Stimulated activated naive CD8-positive, alpha-beta T cell treated with anti-CD3 and anti-CD28 coated beads, Interleukin-15, amount 100 ng/mL, for 72 hours (primary cell): ENCODE measurements at regions not wholly inside any gene's neighbourhood (a gene's known extent, or its start where the extent isn't known, plus 50 kb on each side); places are given as distances from the start of the nearest gene placed in this dataset.
"Not testable (repeated sequence)": the region's sequence is repeated elsewhere in the genome, so short reads cannot be mapped to it uniquely, and the experiment has no call there.

Experiments used
- ATAC-seq: fragments of 150-1000 bp; cut with Tn5 transposase; 2 replicates; pipeline ENCODE4 v1.10.0; 2021; ENCODE audit warnings: mild to moderate bottlenecking, moderate library complexity
- DNase-seq, 2 donors: peaks; one replicate each; pipeline ENCODE4 v3.0.0; 2021 to 2022
- H3K27ac Mint-ChIP-seq, 2 donors: one replicate each; pipeline ENCODE4 v1.8.0; 2022; ENCODE audit warnings: mild to moderate bottlenecking in 2 of 2, mixed read lengths in 2 of 2, moderate library complexity in 2 of 2
- H3K27me3 Mint-ChIP-seq: one replicate; pipeline ENCODE4 v1.8.0; 2022; ENCODE audit warnings: mixed read lengths
- H3K4me1 Mint-ChIP-seq: one replicate; pipeline ENCODE4 v1.8.0; 2022; ENCODE audit warnings: mild to moderate bottlenecking, mixed read lengths
- H3K4me3 Mint-ChIP-seq, 2 donors: one replicate each; pipeline ENCODE4 v1.8.0; 2022; ENCODE audit warnings: mild to moderate bottlenecking in 2 of 2, mixed read lengths in 2 of 2, moderate library complexity in 1 of 2
- H3K9me3 Mint-ChIP-seq, 2 donors: one replicate each; pipeline ENCODE4 v1.8.0; 2022; ENCODE audit warnings: mixed read lengths in 2 of 2

- H3K4me3 Mint-ChIP-seq = peak overlapping the region in 1 of 2 donors; percentile 54
- ATAC-seq = not testable (repeated sequence)
Observed at GRCh38 chr9:62737915-62738314, 1548.1 kb downstream of the SPATA31A7 start.

GRCh38 chr9:62745774-62746529 is 1556.1 kb downstream of the SPATA31A7 start:
- not testable (repeated sequence) for H3K27ac Mint-ChIP-seq, ATAC-seq, H3K4me1 Mint-ChIP-seq, DNase-seq, H3K9me3 Mint-ChIP-seq, H3K27me3 Mint-ChIP-seq, H3K4me3 Mint-ChIP-seq

More at GRCh38 chr9:62737915-62738314, 1548.1 kb downstream of the SPATA31A7 start:
- not testable (repeated sequence) for H3K27ac Mint-ChIP-seq, DNase-seq, H3K4me1 Mint-ChIP-seq, H3K9me3 Mint-ChIP-seq, H3K27me3 Mint-ChIP-seq
